ENCODE measurements at regions not wholly inside any gene's neighbourhood (a gene's known extent, or its start where the extent isn't known, plus 50 kb on each side); places are given as distances from the start of the nearest gene placed in this dataset.
"Not testable (repeated sequence)": the region's sequence is repeated elsewhere in the genome, so short reads cannot be mapped to it uniquely, and the experiment has no call there.

DNA sequence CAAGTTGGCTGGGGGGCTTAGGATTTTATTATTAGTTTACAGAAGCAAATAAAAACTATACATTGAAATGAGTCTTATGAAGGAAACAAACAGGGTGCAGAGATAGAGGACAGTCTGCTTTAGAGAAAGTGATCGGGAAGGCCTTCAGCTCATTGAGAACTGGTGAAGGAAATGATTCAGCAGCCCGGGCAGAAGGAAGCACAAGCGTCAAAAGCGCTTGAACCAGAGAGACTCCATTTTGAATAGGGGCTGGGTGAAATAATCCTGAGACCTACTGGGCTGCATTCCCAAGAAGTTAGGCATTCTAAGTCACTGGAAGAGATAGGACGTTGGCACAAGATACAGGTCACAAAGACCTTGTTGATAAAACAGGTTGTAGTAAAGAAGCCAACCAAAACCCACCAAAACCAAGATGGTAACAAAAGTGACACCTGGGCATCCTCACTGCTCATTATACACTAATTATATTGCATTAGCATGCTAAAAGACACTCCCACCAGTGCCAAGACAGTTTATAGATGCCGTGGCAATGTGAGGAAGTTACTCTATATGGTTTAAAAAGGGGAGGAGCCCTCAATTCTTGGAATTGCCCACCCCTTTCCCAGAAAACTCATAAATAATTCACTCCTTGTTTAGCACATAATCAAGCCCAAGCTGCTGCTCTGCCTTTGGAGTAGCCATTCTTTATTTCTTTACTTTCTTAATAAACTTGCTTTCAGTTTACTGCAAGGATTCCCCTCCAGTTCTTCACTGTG, 83.1 kb upstream of the MPP7 start:
- POLR2A ChIA-PET = no interaction called here
- CTCF ChIA-PET = interaction anchor here (1.0 kb wide), 1 partner anchor 8 kb away, joined by 3 read pairs; no protein-coding TSS in a partner anchor

DNA sequence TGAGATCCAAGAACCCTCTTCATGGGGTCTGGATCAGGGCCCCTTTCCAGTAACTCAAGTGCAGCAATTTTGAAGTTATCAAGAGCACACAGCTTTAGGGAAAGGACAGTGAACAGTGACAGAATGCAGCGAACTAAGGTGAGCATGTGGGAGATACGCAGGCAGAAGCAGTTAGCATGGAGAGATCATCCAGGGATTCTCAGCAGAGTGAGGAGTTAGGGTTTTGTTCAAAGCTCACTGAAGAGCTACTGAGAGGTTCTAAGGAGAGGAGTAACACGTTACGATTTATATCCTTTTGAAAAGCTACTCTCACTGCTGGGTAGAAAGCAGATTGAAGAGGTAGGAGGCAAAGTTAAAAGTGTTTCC, 83.6 kb upstream of the MPP7 start:
- POLR2A ChIA-PET = no interaction called here

DNA sequence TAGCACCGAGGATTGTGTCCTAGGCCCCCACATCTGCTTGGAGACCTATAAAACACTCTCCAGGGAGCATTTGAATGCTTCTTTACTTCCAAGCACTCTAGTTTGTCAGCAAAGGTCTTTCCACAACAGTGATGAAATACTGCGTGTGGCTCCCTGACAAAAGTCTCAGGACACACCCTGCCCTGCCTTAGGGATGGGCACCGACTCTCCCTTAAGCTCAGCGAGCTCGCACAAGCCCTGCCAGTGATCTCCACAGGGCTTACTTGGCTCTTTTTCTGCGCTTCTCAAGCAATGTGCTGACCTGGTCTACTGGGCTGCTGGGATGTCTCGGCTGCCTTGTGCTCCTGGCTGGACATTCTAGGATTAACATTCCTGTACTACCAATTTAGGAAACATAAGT, 84.3 kb upstream of the MPP7 start:
- ChIA-PET CTCF (no interaction called here), POLR2A (interaction anchor here (0.5 kb wide), 1 partner anchor 142 kb away, joined by 3 read pairs; no protein-coding TSS in a partner anchor)

More for the DNA sequence above, 83.6 kb upstream of the MPP7 start:
- CTCF ChIA-PET = no interaction called here

DNA sequence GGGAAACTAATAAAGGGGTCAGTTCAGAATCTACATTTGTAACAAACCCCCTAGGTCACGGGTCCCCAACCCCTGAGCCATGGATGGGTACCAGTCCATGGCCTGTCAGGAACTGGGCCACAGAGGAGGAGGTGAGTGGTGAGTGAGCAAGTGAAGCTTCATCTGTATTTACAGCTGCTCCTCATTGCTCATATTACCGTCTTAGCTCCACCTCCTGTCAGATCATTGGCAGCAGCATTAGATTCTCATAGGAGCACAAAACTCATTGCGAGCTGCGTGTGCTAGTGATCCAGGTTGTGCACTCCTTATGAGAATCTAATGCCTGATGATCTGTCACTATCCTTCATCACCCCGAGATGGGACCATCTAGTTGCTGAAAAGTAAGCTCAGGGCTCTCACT, 88.4 kb upstream of the MPP7 start:
- POLR2A ChIA-PET = no interaction called here

DNA sequence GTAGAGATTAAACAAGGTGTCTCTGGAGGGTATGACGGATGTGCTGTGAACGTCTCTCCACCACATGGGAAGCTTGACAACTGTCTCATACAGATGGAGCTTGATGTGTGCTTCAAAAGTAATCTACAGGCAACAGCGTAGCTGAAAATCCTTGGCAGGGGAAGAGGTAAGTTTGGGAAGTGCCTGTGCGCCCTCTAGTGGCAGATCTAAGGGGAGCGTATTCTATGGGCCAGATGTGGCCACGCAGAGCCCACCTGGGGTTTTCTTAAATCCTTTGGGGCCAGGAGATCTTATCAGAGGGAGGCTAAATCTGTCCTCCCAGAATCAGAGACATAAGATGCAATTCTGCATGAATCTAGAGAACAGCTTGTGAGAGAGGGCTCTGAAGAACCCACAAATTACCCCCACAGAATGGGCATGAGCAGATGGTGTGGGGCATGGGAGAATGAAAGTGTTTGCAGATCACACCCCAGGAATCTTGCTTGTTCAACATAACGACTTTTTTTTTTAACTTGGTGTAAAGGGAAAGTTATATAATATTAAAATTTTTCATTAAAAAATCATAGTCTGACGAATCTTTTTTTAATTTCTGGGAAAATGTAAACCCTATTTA, 91.2 kb upstream of the MPP7 start:
- CTCF ChIA-PET = interaction anchor here (0.6 to 1.8 kb wide), 15 partner anchors 8 to 387 kb away, joined by 3 to 6 read pairs (median 3); no protein-coding TSS in a partner anchor
- POLR2A ChIA-PET = no interaction called here

More for the DNA sequence above, 88.4 kb upstream of the MPP7 start:
- CTCF ChIA-PET = interaction anchor here (0.7 to 1.2 kb wide), 2 partner anchors 8 to 379 kb away, joined by 3 read pairs; no protein-coding TSS in a partner anchor

DNA sequence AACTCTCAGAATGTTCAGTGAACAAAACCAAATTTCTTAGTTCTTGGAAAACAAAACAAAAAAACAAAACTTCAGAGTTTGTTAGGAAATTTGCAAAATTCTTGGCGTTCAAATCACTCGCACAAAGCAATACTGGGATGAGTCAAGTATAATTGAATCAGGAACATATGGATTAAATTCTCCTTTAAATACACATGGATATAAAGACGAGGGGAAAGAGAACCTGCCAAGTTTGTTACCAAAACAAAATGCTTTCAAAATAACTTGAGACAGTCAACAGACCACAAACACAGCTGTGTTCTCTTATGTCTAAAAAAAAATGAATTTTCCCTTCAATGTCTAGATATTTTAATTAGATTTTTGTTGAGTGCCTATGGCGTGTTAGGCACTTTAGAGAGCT, 93.5 kb upstream of the MPP7 start:
- ChIA-PET POLR2A (no interaction called here), CTCF (interaction anchor here (1.0 kb wide), 1 partner anchor 98 kb away, joined by 3 read pairs; no protein-coding TSS in a partner anchor)

DNA sequence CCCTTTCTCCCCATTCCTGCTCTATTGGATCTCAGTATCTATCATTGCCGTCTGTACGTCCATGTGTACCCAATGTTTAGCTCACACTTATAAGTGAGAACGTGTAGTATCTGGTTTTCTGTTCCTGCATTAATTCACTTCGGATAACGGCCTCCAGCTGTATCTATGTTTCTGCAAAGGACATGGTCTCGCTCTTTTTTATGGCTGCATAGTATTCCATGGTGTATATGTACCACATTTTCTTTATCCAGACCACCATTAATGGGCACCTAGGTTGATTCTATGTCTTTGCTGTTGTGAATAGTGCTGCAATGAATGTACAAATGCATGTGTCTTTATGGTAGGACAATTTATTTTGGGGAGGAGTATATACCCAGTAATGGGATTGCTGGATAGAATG, 94.4 kb upstream of the MPP7 start:
- ChIA-PET POLR2A (no interaction called here), CTCF (interaction anchor here (1.0 kb wide), 1 partner anchor 99 kb away, joined by 3 read pairs; no protein-coding TSS in a partner anchor)

DNA sequence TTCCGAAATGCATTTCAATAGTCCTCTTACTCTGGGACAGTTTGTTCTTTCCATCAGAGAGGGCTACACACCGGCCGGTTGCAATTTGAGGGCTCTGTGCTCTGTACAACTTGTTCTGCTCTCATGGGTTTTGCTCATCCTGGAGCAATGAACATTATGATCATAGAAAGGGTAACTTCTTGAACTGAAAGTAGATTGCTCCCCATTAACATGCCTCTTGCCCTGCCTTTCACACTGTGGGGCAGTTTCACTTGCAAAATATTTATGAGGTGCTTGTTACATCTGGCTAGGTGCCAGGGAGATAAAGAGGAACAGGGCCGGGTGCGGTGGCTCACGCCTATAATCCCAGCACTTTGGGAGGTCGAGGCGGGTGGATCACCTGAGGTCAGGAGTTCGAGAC, 97.3 kb upstream of the MPP7 start:
- CTCF ChIA-PET = interaction anchor here (0.7 kb wide), 1 partner anchor 674 kb away, joined by 4 read pairs; no protein-coding TSS in a partner anchor

DNA sequence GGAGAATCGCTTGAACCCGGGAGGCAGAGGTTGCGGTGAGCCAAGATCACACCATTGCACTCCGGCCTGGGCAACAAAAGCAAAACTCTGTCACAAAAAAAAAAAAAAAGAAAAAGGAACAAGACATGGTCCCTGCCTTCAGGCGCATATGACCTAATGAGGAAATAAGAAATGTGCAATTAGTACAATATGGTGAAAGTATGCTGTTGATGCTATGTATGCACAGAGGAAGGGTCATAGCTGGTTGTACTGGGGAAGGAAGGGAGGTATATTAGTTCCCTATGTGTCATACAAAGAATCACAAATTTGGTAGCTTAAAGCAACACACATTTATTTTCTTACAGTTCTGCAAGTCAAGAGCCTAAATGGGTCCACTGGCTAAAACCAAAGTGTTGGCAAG, 97.8 kb upstream of the MPP7 start:
- ChIA-PET CTCF (interaction anchor here (0.7 kb wide), 2 partner anchors 105 to 675 kb away, joined by 4 read pairs; no protein-coding TSS in a partner anchor), POLR2A (no interaction called here)

More for the DNA sequence above, 97.3 kb upstream of the MPP7 start:
- POLR2A ChIA-PET = no interaction called here

DNA sequence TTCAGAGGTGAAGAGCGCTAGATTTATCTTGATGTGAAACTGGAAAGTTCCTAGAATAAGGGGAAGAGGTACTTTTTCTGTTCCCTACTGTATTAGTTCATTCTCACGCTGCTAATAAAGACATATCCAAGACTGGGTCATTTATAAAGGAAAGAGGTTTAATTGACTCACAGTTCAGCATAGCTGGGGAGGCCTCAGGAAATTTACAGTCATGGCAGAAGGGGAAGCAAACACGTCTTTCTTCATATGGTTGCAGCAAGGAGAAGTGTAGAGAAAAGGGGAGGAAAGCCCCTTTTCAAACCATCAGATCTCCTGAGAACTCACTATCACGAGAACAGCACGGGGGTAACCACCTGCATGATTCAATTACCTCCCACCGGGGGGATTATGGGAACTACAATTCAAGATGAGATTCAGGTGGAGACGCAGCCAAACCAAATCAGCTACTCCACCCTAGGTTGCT, 99.8 kb upstream of the MPP7 start:
- POLR2A ChIA-PET = not testable (repeated sequence)

DNA sequence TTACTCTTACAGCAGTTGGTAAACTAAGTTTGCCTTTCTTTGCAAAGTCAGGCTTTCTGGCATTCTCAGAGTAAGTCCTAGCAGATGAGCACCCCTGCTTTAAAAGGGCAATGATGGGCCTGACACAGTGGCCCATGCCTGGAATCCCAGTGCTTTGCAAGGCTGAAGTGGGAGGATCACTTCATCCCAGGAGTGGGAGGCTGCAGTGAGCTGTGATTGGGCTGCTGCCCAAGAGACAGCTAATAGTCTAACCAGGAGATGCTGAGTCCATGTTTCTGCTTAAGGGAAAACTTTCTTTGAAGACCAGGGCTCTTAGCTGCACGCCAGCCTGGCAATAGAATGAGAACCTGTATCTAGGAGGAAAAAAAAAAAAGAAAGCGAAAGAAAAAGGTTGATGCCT, 100.2 kb upstream of the MPP7 start:
- ChIA-PET POLR2A (no interaction called here), CTCF (no interaction called here)

More for the DNA sequence above, 99.8 kb upstream of the MPP7 start:
- CTCF ChIA-PET = interaction anchor here (0.7 kb wide), 1 partner anchor 9 kb away, joined by 3 read pairs; no protein-coding TSS in a partner anchor

DNA sequence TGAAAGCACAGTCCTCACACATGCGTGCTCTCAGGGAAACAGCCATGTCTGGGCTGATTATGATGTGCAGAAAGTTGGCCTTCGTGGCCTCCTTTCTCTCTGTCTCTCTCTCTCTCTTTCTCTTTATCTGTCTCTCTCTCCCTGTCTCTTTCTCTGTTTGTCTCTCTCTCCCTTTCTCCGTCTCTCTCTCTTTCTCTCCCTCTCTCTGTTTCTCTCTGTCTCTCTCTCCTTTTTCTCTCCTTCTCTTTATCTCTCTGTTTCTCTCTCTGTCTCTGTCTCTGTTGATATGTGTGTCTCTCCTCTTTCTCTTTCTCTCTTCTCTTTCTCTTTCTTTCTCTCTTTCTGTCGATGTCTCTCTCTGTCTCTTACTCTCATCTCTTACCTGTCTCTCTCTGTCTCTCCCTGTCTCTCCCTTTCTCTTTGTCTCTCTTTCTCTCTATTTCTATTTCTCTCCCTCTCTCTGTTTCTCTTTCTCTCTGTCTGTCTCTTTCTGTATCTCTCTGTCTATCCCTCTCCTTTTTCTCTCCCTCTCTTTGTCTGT, 105.4 kb upstream of the MPP7 start:
- ChIA-PET POLR2A (no interaction called here), CTCF (no interaction called here)

DNA sequence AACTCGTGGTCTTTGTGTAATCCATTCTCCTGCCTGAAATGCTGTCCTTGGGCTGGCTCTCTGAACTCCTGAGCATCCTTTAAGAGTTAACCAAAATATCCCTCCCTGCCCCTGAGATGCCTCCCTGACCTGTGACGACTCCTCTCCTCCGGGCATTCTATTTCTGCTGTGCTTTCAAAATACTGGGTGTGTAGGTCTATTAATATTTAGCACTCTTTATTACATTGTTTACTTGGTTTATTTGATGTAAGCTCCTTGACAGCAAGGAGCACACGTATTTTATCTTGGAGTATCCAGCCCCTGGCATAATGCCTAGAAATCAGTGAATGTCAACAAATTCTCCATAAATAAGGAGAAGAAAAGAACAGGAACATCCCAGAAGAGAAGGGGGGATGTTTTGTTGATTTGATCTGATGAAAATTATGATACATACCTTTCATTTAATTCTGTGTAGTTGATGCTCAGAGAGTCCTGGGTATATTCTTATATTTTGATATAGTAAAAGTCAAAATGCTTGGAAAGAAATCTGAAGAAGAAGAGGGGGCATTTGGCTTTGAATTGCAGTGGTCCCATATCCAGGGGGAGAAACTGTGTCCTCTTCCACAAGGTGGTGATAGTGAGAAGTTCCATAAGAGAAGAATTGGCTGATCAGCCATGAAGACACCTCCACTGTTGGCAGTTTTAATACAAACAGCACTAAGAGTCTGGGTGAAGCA, 107.7 kb upstream of the MPP7 start:
- POLR2A ChIA-PET = no interaction called here
- CTCF ChIA-PET = interaction anchor here (1.1 to 1.2 kb wide), 2 partner anchors 17 kb away, joined by 3 to 4 read pairs; no protein-coding TSS in a partner anchor

DNA sequence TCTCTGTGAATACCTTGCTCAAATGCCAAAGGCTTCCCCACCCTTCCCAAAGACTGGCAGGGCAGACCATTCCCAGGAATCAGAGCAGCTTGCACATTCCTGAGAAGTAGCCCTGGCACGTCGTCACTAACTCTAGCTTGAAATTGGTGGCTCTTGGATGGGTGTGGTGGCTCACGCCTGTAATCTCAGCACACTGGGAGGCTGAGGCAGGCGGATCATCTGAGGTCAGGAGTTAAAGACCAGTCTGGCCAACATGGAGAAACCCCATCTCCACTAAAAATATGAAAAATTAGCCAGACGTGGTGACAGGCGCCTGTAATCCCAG, 108.2 kb upstream of the MPP7 start:
- CTCF ChIA-PET = interaction anchor here (1.2 kb wide), 1 partner anchor 18 kb away, joined by 4 read pairs; no protein-coding TSS in a partner anchor
- POLR2A ChIA-PET = no interaction called here

DNA sequence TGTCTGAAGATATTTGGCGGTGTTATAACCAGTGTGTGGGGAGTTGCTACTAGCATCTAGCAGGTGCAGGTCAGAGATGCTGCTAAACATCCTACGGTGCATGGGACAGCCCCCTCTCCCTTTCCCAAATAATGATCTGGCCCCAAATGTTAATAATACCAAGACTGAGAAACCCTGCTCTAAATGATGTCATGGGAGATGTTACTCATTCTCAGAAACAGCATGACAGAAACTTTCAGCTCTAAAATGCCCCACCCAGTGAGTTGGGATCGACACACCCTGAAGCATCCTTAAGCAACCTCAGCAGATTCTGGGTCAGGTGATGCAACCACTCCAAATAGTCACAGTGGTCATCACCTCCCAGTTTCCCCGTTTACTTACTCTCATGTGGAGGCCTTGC, 108.8 kb upstream of the MPP7 start:
- ChIA-PET POLR2A (no interaction called here), CTCF (interaction anchor here (1.2 kb wide), 1 partner anchor 18 kb away, joined by 4 read pairs; no protein-coding TSS in a partner anchor)

DNA sequence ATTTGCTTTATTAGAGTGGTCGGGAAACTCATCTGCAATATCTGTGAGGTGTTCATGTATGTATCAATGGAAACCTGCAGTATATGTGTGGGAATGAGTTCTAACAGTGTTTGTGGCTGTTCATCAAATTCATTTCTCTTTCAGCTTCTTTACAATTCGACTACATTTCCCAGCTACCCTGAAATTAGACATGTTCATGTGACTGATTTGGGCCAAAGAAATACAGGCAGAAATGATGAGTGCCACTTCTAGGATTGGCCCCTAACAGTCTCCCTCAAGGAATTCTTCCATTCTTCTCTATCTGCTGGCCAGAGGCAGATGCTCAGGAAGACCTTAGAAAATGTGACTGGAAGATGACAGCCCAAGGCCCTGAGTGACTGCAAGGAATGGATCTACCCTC, 114.8 kb upstream of the WAC start:
- CTCF ChIA-PET = no interaction called here
- POLR2A ChIA-PET = no interaction called here

DNA sequence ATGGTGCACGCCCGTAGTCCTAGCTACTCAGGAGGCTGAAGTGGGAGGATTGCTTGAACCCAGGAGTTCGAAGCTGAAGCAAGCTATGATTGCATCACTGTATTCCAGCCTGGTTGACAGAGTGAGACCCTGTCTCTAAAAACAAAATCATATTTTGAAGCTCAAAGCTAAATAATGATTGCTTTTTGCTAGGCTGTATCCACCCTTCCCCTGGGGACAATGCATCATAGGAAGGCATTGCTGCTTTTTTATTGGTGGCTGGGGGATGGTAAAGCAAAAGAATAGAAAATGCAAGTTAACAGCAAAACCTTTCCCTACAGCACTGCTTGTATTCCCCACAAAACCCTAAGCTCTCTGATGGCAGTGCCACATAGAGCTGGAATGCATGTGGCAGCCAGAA, 107.5 kb upstream of the WAC start:
- CTCF ChIA-PET = no interaction called here
- POLR2A ChIA-PET = no interaction called here

DNA sequence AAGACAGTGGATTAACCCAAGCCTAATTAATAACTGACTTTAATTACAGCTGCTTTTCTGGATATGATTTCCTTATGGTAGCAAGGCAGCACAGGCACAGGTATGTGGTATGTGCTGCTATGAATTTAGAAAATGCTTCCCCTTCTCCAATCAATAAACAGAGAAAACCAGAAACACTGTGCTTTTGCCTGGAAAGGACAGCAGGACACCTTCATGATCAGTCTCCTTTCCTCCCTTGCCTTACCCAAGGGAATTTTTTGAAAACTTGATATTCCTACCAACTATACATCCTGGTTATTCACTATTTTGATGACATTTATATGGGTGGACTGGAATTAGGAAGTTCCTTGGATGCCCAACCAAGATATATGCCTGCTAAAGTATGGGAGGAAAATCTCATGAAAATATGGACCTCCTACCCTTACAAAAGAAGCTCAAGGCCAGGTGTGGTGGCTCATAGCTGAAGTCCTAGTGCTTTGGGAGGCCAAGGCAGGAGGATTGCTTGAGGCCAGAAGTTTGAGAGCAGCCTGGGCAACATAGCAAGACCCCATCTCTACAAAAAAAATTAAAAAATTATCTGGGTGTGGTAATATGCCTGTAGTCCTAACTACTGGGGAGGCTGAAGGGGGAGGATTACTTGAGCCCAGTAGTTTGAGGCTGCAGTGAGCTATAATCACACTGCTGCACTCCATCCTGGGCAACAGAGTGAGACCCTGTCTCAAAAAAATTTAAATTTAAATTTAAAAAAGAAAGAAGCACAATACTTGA, 106.3 kb upstream of the WAC start:
- CTCF ChIA-PET = no interaction called here
- POLR2A ChIA-PET = no interaction called here

DNA sequence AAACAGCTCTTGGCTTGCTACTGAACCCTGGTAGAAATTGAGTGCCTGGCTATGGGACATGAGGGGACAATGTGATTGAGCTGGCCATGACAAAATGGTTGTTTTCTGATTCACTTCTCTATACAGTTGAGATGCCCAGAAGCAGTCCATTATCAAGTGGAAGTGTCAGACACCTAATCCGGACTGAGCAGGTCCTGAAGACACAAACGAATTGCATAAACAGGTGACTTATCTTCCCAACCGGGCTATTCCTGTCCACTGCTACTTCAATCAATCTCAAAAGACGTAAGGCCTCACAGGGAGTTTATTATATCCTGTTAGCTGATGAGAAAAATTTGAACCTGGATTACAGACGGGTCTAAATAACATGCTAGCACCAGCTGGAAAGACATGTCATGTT, 105.5 kb upstream of the WAC start:
- ChIA-PET POLR2A (no interaction called here), CTCF (no interaction called here)

DNA sequence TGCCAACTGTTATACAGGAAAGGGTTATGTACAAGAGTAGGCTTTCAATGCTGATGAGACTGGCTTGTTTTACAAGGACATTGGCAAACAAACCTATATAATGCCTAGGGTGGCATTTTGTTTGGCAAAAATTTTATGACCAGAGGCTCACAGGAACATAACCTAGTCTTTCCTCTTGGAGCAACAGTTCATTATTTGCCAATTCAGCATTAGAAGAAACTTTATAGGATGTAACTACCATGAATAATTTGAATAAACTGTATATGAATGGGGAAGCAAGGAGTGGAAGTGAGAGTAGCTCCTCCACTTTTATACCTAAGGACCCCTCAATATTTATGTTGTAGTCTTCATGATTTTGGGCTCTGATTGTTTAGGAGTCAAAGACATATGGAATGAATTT, 103.9 kb upstream of the WAC start:
- ChIA-PET POLR2A (no interaction called here), CTCF (no interaction called here)

All from activated CD8-positive, alpha-beta memory T cell treated with anti-CD3 and anti-CD28 coated beads for 36 hours (primary cell).